Gastrocnemius medialis (tissue), 4 donors: ENCODE measurements at regions not wholly inside any gene's neighbourhood (a gene's known extent, or its start where the extent isn't known, plus 50 kb on each side); places are given as distances from the start of the nearest gene placed in this dataset.

Experiments used
- CTCF ChIP-seq, 5 experiments: fragments of 450-650 bp in 3 of 5; fragments of 200-600 bp in 2 of 5; sonication (generic) in 2 of 5; IDR thresholded peaks in 4 of 5; conservative IDR thresholded peaks in 1 of 5; 1 replicate in 4 of 5; 2 replicates in 1 of 5; pipeline ENCODE4 v1.5.1; 2016 to 2019; ENCODE audit warnings: antibody characterized with exemption in 5 of 5, mild to moderate bottlenecking in 3 of 5, moderate library complexity in 3 of 5
- POLR2A ChIP-seq, 2 donors: fragments of 450-650 bp; IDR thresholded peaks; one replicate each; pipeline ENCODE4 v1.6.1; 2017; ENCODE audit warnings: antibody characterized with exemption in 2 of 2, mild to moderate bottlenecking in 2 of 2, moderate library complexity in 2 of 2

- TF ChIP-seq CTCF (IDR thresholded peaks at IDR 0.05 in 4 of 5, conservative IDR thresholded peaks at IDR 0.05 in 1 of 5) (no peak), POLR2A (IDR thresholded peaks at IDR 0.05) (no peak)
Observed at GRCh38 chr18:68024716-68025115, 508.2 kb upstream of the DSEL start.
